ENCODE measurements at regions not wholly inside any gene's neighbourhood (a gene's known extent, or its start where the extent isn't known, plus 50 kb on each side); places are given as distances from the start of the nearest gene placed in this dataset.

DNA sequence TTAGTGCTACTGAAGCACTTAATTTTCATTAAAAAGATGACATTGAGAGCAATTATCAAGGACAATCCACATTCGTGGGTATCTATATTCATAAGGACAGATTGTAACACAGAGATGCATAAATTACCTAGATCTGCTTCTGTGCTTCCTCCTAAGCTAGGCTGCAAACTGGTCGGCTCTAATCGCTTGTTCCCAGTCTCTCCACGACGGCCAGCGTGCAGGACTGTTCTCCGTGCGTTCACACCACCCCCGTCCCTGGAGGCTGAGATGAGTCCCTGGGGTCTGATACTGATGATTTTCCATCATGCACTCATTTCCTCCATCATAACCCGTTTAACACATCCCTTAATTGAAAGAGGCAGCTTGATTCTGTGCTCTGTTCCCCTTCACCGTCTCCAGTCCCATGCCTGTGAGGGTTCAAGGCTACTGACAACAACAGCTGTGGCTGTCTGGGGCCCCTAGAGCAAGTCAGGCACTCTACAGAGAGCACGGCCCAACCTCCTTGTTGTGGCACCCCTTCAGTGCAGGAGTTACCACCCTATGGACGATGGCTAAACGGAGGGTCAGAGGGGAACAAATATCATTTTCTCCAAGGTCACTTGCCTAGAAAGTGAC lies 469.6 kb downstream of the NPHP4 start:
- TF ChIP-seq CTCF (conservative IDR thresholded peaks at IDR 0.05; ENCODE audit: low read depth, low read length) = no peak
- DNase-seq (ENCODE audit: low read depth) = no peak
- H3K4me3 ChIP-seq (ENCODE audit: low read depth, low read length) = no peak overlapping the region

GRCh38 chr1:5519366-5520135 lies 472.7 kb downstream of the NPHP4 start:
- no peak for DNase-seq (ENCODE audit: low read depth)
- H3K4me3 ChIP-seq (ENCODE audit: low read depth, low read length) = no peak overlapping the region
- TF ChIP-seq CTCF (conservative IDR thresholded peaks at IDR 0.05; ENCODE audit: low read depth, low read length) = no peak

DNA sequence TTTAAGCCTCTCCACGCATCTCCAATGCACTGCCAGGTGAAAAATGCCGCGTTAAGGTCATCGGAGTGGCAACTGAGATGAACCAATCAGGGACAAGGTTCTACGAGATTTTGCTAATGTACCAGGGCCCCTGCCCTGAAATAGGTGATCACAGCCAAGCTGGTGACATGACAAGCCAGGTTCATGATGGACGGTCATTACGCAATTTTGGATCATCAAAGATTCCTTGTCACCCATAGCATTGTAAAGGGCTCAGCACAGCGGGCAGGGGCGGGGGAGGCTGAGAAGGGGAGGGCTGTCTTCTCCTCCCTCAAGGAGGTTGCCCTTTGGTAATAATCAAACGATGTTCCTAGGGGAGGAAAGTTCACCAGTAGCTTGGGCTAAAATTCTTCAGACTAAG lies 475.5 kb downstream of the NPHP4 start:
- TF ChIP-seq CTCF (conservative IDR thresholded peaks at IDR 0.05; ENCODE audit: low read depth, low read length) = no peak
- no peak overlapping the region for H3K4me3 ChIP-seq (ENCODE audit: low read depth, low read length)
- DNase-seq (ENCODE audit: low read depth) = no peak

- H3K4me3 ChIP-seq (ENCODE audit: low read depth, low read length) = no peak overlapping the region
- no peak for DNase-seq (ENCODE audit: low read depth)
- no peak for TF ChIP-seq CTCF (conservative IDR thresholded peaks at IDR 0.05; ENCODE audit: low read depth, low read length)
Observed at GRCh38 chr1:5515501-5515900, 476.7 kb downstream of the NPHP4 start.

DNA sequence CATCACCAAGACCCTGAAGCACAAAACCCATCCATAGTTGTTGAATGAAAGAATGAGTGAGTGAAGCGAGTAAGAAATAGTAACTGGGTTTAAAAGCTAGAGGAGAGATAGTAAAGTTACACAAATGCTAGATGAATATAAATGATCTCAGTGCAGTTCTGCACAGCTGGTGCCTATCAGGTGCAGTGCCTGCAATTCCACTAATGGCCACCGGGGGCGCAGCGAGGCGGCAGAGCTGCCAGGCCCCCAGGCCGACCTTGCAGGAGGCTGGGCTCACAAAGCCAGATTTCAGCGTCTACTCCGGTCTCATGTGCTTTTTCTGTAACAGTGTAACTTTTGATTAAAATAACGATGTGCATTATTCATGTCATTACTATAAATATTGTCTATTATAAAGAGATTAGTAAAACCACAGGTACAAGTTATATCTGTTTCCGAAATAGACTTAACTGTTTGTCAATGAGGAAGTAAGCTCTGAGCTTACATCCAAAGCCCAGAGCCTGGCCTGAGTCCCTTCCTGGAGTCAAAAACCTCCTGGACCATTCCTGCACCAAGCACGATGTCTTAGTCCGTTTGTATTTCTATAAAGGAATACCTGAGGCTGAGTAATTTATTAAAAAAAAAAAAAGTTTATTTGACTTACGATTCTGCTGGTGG lies 477.6 kb downstream of the NPHP4 start:
- no peak overlapping the region for H3K4me3 ChIP-seq (ENCODE audit: low read depth, low read length)
- TF ChIP-seq CTCF (conservative IDR thresholded peaks at IDR 0.05; ENCODE audit: low read depth, low read length) = peak; percentile 95
- DNase-seq (ENCODE audit: low read depth) = peak; percentile 56

DNA sequence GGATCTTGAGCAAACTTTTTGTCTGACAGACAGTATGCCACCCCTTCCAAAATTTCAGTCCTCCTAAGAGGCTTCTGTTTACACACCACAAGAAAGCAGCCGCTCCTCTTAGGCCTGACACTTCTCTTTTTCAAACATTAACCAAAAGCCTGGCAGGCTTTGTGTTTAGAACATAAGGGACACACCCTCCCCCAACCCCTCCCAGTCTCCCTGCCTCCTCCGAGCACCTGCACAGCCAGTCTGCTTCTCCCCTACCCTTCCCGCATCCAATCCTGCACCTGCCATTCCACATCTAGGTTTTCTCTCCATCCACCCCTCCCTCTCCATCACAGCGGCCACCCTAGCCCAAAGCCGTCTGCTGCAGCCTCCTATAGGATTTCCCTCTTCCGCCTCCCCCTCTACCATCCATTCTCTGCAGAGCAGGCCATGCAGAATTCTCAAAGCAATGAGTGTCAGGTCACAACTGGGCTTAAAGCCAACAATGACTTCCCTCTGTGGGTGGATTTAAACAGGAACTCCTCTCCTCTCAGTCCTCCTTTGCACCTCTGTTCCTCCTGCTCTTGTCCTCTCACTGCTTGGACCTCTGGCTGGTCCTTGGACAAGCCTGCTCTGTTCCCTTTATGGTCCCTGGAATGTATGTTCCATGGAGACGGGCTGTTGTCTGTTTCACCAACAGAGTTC lies 478.2 kb downstream of the NPHP4 start:
- TF ChIP-seq CTCF (conservative IDR thresholded peaks at IDR 0.05; ENCODE audit: low read depth, low read length) = no peak
- H3K4me3 ChIP-seq (ENCODE audit: low read depth, low read length) = no peak overlapping the region
- DNase-seq (ENCODE audit: low read depth) = peak; percentile 1
